Neutrophil (primary cell): ENCODE measurements at regions not wholly inside any gene's neighbourhood (a gene's known extent, or its start where the extent isn't known, plus 50 kb on each side); places are given as distances from the start of the nearest gene placed in this dataset.

ENCODE experiments used
- H3K27ac ChIP-seq: fragments of 200-600 bp; sonication (generic); 2 replicates; pipeline ENCODE4 v1.5.1; 2016; ENCODE audit warnings: mild to moderate bottlenecking, moderate library complexity
- H3K27me3 ChIP-seq: fragments of 200-600 bp; sonication (generic); 2 replicates; pipeline ENCODE4 v1.6.0; 2016; ENCODE audit warnings: mild to moderate bottlenecking
- H3K36me3 ChIP-seq: fragments of 200-600 bp; sonication (generic); 2 replicates; pipeline ENCODE4 v1.5.1; 2017
- H3K4me1 ChIP-seq, 2 experiments: fragments of 200-600 bp in 1 of 2; sonication (generic) in 1 of 2; 1 replicate in 1 of 2; 2 replicates in 1 of 2; pipeline versions ENCODE4 v1.5.1 to v1.6.1; 2013 to 2016; ENCODE audit warnings: low read depth in 1 of 2, low read length in 1 of 2, mild to moderate bottlenecking in 1 of 2, moderate library complexity in 1 of 2; ENCODE audit not compliant: control insufficient read depth in 1 of 2, insufficient read depth in 1 of 2
- H3K4me3 ChIP-seq, 2 experiments: fragments of 200-600 bp in 1 of 2; sonication (generic) in 1 of 2; 1 replicate in 1 of 2; 2 replicates in 1 of 2; pipeline ENCODE4 v1.5.1; 2013 to 2016; ENCODE audit warnings: low read depth in 1 of 2, low read length in 1 of 2, mild to moderate bottlenecking in 1 of 2, moderate library complexity in 1 of 2
- H3K9me3 ChIP-seq: fragments of 200-600 bp; sonication (generic); 2 replicates; pipeline ENCODE4 v1.5.1; 2016
- TF ChIP-seq, protein P1 (sequence below): fragments of 200-600 bp; sonication (generic); IDR thresholded peaks from 2 replicates; pipeline ENCODE4 v1.5.1; 2016; ENCODE audit warnings: antibody characterized with exemption

DNA sequence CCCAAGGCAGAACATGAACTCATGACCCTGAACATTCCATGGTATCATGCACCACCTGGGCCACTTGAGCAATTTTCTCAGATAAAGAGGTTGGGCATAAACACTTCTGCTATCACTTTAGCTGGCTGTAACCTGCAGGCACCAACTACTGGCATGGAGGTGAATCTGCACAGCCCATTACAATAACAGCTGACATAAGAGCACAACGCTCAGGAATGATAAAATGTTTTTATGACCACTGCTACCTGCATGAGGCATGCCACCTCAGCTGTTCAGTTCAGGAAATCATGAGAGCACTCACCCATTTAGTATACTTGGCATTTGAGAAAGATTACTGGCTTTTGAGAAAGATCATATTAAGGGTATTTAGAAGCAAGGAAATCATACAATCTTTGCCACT is 85.7 kb upstream of the SPIN4 start:
- TF ChIP-seq, protein P1, sequence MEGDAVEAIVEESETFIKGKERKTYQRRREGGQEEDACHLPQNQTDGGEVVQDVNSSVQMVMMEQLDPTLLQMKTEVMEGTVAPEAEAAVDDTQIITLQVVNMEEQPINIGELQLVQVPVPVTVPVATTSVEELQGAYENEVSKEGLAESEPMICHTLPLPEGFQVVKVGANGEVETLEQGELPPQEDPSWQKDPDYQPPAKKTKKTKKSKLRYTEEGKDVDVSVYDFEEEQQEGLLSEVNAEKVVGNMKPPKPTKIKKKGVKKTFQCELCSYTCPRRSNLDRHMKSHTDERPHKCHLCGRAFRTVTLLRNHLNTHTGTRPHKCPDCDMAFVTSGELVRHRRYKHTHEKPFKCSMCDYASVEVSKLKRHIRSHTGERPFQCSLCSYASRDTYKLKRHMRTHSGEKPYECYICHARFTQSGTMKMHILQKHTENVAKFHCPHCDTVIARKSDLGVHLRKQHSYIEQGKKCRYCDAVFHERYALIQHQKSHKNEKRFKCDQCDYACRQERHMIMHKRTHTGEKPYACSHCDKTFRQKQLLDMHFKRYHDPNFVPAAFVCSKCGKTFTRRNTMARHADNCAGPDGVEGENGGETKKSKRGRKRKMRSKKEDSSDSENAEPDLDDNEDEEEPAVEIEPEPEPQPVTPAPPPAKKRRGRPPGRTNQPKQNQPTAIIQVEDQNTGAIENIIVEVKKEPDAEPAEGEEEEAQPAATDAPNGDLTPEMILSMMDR = no peak
- no peaks in the 10 kb centered on the region for H3K9me3 ChIP-seq
- no peaks in the 10 kb centered on the region for H3K36me3 ChIP-seq
- no peak overlapping the region for H3K4me3 ChIP-seq
- H3K27ac ChIP-seq = no peak overlapping the region
- H3K27me3 ChIP-seq = no peaks in the 10 kb centered on the region
- H3K4me1 ChIP-seq = no peaks in the 10 kb centered on the region

DNA sequence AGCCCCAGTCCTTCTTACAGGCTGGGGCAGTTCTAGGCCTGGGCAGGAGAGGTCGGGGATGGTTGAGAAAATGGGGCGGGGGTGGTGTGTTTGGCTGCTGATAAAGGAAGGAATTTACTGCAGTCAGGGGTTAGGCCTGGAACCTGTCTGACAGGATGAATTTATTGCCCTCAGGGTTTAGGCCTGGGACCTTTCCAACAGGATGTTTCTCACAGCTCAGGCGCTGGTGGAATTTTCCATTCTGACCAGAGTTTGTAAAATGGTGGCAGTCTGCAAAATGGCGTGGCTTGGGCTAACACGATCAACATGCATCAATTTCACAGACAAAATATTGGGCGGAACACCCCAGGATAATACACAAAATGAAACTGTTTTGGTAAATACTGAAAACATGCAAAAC is 83.5 kb upstream of the SPIN4 start:
- no peaks in the 10 kb centered on the region for H3K9me3 ChIP-seq
- no peaks in the 10 kb centered on the region for H3K27me3 ChIP-seq
- TF ChIP-seq, protein P1 = no peak
- no peaks in the 10 kb centered on the region for H3K4me1 ChIP-seq
- H3K4me3 ChIP-seq = no peak overlapping the region
- no peak overlapping the region for H3K27ac ChIP-seq
- no peaks in the 10 kb centered on the region for H3K36me3 ChIP-seq

DNA sequence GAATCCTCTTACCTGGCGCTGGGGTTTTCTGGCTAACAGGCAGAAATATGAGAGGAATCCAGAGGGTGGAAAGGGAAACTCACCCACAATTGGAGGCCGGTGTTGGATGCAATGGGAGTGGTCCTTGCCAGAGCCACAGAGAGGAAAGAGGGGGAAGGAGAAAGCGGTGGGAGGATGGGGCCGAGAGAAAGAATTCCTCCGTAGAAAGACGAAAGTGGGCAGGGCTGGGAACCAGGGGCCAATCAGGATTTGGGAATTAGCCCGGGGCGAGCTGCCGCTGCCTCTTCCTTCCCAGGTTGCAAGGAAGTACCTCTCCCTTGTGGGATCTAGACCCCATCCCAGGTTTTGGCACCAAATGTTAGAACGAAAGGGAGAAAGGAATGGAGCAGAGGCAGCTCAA is 83.1 kb upstream of the SPIN4 start:
- Histone ChIP-seq H3K27ac (no peak overlapping the region), H3K27me3 (no peaks in the 10 kb centered on the region), H3K4me3 (no peak overlapping the region), H3K36me3 (no peaks in the 10 kb centered on the region), H3K9me3 (no peaks in the 10 kb centered on the region), H3K4me1 (no peaks in the 10 kb centered on the region)
- TF ChIP-seq, protein P1 = no peak

DNA sequence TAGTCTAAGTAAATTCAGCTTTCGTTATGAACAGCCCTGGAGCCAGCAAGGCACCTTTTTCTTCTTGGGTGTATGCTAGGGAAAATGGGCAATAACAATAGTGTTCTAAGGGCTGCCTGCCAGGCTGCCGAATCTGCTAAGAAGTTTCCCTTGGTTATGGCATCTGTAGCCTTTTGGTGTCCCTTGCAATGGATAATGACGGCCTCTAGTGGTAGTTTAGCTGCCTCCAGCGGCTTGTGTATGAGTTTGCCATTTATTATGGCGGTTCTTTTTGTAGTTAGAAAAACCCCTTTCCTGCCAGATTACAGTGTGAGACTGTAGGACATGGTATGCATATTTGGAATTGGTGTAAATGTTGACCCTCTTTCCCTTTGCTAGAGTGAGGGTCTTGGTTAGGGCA is 78.9 kb upstream of the SPIN4 start:
- Histone ChIP-seq H3K27ac (no peak overlapping the region), H3K4me3 (no peak overlapping the region), H3K27me3 (no peaks in the 10 kb centered on the region), H3K4me1 (no peaks in the 10 kb centered on the region), H3K36me3 (no peaks in the 10 kb centered on the region), H3K9me3 (no peaks in the 10 kb centered on the region)
- TF ChIP-seq, protein P1 = no peak

DNA sequence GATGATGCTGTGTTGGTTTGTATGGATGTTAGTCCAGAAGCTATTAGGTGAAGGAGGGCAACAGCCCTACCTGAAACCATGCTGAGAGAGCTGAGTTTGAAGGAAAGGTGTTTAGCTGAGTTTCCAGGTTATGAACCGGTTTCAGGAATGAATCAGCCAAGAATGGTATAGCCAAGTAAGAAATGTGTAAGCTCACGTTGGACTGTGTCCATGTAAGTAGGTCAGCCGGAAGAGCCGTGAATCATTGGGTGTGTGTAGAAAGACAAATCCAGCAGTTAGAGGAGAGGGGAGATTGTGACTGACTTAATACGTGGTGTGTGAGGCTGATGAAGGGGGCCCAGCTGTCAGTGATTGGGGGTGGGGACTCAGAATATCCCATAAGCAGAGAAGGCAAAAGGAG is 77.2 kb upstream of the SPIN4 start:
- Histone ChIP-seq H3K27ac (no peak overlapping the region), H3K9me3 (no peaks in the 10 kb centered on the region), H3K27me3 (no peaks in the 10 kb centered on the region), H3K4me1 (no peaks in the 10 kb centered on the region), H3K4me3 (no peak overlapping the region), H3K36me3 (no peaks in the 10 kb centered on the region)
- TF ChIP-seq, protein P1 = no peak

DNA sequence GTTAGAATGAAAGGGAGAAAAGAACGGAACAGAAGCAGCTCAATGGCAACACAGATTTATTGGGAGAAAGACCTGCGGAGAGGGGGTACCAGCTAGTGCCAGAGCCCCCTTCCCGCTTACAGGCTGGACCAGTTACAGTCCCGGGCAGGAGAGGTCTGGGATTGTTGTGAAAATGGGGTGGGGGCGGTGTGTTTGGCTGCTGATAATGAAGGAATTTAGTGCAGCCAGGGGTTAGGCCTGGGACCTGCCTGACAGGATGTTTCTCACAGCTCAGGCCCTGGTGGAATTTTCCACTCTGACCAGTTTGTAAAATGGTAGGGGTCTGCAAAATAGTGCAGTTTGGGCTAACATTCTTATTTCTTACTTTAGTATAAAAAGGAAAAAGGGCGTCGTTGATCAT is 75.4 kb upstream of the SPIN4 start:
- no peaks in the 10 kb centered on the region for H3K36me3 ChIP-seq
- H3K9me3 ChIP-seq = no peaks in the 10 kb centered on the region
- TF ChIP-seq, protein P1 = no peak
- H3K27ac ChIP-seq = no peak overlapping the region
- H3K4me3 ChIP-seq = no peak overlapping the region
- no peaks in the 10 kb centered on the region for H3K4me1 ChIP-seq
- H3K27me3 ChIP-seq = no peaks in the 10 kb centered on the region
